SH-SY5Y (cell line): ENCODE measurements at regions not wholly inside any gene's neighbourhood (a gene's known extent, or its start where the extent isn't known, plus 50 kb on each side); places are given as distances from the start of the nearest gene placed in this dataset.

ENCODE experiments used
- GATA2 ChIP-seq: IDR thresholded peaks from 2 replicates; pipeline ENCODE4 v1.6.1; 2011; ENCODE audit warnings: mild to moderate bottlenecking, low read depth, low read length
- GATA3 ChIP-seq: IDR thresholded peaks from 2 replicates; pipeline ENCODE4 v1.6.1; 2011; ENCODE audit warnings: low read depth, mild to moderate bottlenecking, low read length, moderate library complexity

GRCh38 chr18:66735933-66736332 is 132.0 kb upstream of the CDH19 start:
- TF ChIP-seq GATA3, result no peak
- TF ChIP-seq GATA2, result no peak
